ENCODE measurements at regions not wholly inside any gene's neighbourhood (a gene's known extent, or its start where the extent isn't known, plus 50 kb on each side); places are given as distances from the start of the nearest gene placed in this dataset.

DNA sequence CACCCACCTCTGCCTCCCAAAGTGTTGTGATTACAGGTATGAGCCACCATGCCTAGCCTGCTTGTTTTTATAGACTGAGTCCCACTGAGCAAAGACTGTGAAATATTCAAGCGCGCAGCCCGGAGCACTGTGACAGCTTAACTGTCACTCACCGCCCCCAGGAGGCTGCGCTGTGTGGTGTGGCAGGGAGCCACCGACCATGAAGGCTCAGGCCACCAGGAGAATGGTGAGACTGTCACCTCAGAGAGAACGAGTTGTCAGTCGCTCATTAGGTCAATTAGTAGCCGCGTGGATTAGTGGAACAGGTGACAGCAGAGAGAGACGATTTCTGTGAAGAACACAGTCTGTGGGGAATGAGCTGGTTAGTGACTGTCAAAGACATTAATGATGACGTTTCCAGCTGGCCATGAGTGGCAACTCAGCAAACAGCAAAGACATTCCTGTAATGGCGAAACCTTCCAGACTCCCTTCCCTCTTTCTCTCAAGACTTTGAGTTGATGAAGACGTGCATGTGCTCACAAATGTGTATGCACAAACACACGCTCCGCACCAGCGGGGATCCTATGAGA is 64.5 kb downstream of the CYCS start:
- Histone ChIP-seq H3K4me1 (no peaks in the 10 kb centered on the region), H3K27me3 (no peaks in the 10 kb centered on the region), H3K4me3 (no peak overlapping the region), H3K36me3 (no peaks in the 10 kb centered on the region), H3K9me3 (no peaks in the 10 kb centered on the region), H3K27ac (no peak overlapping the region)
- TF ChIP-seq, protein P1, sequence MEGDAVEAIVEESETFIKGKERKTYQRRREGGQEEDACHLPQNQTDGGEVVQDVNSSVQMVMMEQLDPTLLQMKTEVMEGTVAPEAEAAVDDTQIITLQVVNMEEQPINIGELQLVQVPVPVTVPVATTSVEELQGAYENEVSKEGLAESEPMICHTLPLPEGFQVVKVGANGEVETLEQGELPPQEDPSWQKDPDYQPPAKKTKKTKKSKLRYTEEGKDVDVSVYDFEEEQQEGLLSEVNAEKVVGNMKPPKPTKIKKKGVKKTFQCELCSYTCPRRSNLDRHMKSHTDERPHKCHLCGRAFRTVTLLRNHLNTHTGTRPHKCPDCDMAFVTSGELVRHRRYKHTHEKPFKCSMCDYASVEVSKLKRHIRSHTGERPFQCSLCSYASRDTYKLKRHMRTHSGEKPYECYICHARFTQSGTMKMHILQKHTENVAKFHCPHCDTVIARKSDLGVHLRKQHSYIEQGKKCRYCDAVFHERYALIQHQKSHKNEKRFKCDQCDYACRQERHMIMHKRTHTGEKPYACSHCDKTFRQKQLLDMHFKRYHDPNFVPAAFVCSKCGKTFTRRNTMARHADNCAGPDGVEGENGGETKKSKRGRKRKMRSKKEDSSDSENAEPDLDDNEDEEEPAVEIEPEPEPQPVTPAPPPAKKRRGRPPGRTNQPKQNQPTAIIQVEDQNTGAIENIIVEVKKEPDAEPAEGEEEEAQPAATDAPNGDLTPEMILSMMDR (IDR thresholded peaks at IDR 0.05), result no peak
- intact Hi-C loops (cut with DNase I), result no loop called here
- DNase-seq (ENCODE audit: low spot score in 2 of 2), result no peak

DNA sequence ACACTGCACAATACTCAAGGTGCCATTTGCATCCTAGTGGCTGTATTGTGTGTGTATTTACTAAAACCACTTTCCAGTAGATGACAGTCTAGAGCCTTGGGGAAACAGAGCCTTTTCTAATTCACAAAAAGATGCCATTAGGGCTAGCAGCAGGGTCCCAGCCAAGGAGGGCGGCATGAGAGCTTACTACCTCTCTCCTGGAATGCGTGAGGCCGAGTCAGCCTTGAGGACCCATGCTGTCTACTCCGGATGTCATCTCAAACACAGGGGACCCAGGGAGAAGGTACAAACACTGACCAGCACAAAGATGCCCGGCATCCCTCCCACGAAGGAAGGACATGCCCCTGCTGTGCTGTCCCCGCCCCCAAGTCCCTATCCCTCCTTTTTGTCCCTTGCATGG is 65.5 kb downstream of the CYCS start:
- no peak for DNase-seq (ENCODE audit: low spot score in 2 of 2)
- Histone ChIP-seq H3K4me1 (no peaks in the 10 kb centered on the region), H3K4me3 (no peak overlapping the region), H3K36me3 (no peaks in the 10 kb centered on the region), H3K9me3 (no peaks in the 10 kb centered on the region), H3K27me3 (no peaks in the 10 kb centered on the region), H3K27ac (no peak overlapping the region)
- intact Hi-C loops (cut with DNase I), result no loop called here
- TF ChIP-seq, protein P1 (IDR thresholded peaks at IDR 0.05), result no peak

DNA sequence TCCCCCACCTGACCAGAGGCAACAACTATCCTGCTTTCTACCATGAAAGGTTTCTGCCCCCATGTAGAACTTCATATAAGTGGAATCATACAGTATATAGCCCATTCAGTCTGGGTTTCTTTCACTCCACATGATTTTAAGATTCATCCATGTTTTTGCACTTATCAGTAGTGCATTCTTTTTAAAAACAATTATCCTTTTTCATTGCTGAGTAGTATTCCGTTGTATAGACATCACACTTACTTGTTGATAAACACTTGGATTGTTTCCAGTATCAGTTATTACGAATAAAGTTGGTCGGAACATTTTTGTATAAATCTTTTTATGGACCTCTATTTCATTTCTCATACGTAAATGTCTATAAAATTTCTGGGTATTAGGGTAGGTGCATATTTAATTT is 68.7 kb downstream of the CYCS start:
- TF ChIP-seq, protein P1 (IDR thresholded peaks at IDR 0.05), result no peak
- Histone ChIP-seq H3K4me1 (no peaks in the 10 kb centered on the region), H3K27me3 (no peaks in the 10 kb centered on the region), H3K36me3 (no peaks in the 10 kb centered on the region), H3K27ac (no peak overlapping the region), H3K4me3 (no peak overlapping the region), H3K9me3 (no peaks in the 10 kb centered on the region)
- no peak for DNase-seq (ENCODE audit: low spot score in 2 of 2)
- intact Hi-C loops (cut with DNase I), result no loop called here

DNA sequence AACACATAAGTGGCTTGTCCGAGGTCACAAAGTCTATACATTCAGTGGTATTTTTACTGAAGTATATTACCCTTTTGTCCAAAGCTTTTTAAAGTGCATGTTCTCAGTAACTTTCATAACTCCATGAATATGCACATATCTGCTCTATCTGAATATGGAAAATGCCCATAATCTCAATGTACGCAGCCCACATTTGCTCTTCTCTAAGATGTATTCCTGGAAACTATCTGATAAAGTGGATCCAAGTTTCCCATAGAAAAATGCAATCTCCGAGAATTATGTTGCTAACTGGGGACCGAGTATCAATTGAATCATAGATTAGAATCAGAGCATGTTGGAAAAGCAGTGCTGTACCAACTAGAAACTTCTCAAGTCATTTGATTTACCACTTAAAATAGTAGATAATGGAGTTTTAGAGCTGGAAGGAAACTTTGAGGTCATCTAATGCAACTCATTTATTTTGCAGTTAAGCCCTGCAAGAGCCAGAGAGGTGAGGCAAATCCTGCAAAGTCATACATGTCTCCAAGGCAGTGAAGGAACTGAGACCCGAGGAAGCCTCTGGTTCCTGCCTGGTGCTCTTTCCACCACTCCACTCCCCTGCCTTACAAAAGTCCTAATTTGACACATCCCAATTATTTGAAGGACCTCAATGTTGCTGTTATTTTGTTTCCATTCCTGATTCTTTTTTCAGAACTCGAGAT is 69.4 kb downstream of the CYCS start:
- no peak overlapping the region for H3K27ac ChIP-seq
- DNase-seq (ENCODE audit: low spot score in 2 of 2), result no peak
- H3K27me3 ChIP-seq, result no peaks in the 10 kb centered on the region
- H3K4me3 ChIP-seq, result no peak overlapping the region
- TF ChIP-seq, protein P1 (IDR thresholded peaks at IDR 0.05), result no peak
- H3K9me3 ChIP-seq, result no peaks in the 10 kb centered on the region
- H3K36me3 ChIP-seq, result no peaks in the 10 kb centered on the region
- intact Hi-C loops (cut with DNase I), result no loop called here
- H3K4me1 ChIP-seq, result no peaks in the 10 kb centered on the region

DNA sequence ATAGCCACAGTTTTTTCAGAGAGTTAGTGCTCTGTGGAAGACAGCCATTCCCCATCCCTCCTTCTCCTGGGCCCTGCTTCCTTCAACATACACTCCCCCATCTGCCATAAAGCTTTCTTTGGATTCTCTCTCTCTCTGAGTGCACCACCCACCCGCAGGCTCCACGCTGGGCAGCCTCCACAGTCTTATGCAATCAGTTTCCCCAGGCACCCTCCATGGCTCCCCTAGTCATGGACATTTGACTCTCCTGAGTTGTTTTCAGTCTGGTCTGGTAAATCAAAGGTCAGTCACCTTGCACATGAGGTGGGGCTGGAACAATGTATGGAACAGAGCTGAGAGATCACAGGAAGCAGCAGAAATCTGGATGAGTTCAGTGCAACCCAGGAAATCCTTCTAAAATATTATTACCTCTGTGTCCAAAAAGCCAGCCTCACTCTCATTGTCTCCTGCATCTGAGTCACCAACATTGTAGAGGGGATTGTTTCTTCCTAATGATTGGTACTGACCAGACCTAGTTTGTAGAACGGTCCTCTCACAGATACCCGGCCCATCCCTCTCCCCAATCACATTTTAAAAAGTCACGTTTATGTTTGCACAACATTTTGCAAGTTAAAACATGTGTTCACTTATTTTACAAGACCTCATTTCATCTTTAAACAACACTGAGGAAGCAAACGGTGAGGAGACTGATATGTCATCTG is 70.1 kb downstream of the CYCS start:
- Histone ChIP-seq H3K27me3 (no peaks in the 10 kb centered on the region), H3K4me3 (no peak overlapping the region), H3K27ac (no peak overlapping the region), H3K4me1 (no peaks in the 10 kb centered on the region), H3K9me3 (no peaks in the 10 kb centered on the region), H3K36me3 (no peaks in the 10 kb centered on the region)
- intact Hi-C loops (cut with DNase I), result no loop called here
- DNase-seq (ENCODE audit: low spot score in 2 of 2), result no peak
- TF ChIP-seq, protein P1 (IDR thresholded peaks at IDR 0.05), result no peak

Data from ascending aorta (tissue), 2 donors.